ENCODE measurements at regions not wholly inside any gene's neighbourhood (a gene's known extent, or its start where the extent isn't known, plus 50 kb on each side); places are given as distances from the start of the nearest gene placed in this dataset.
"Not testable (repeated sequence)": the region's sequence is repeated elsewhere in the genome, so short reads cannot be mapped to it uniquely, and the experiment has no call there.

- DNase-seq, result no peak
Measured at GRCh38 chr17:77087650-77088454, 52.9 kb upstream of the SEC14L1 start.

GRCh38 chr17:77088455-77089123 lies 52.2 kb upstream of the SEC14L1 start:
- DNase-seq, result peak; percentile 93

GRCh38 chr17:77089124-77089490 lies 51.7 kb upstream of the SEC14L1 start:
- DNase-seq, result no peak

- DNase-seq, result not testable (repeated sequence)
Measured at GRCh38 chr17:77089949-77090348, 50.8 kb upstream of the SEC14L1 start.

- no peak for DNase-seq
Measured at GRCh38 chr17:77090476-77090875, 50.3 kb upstream of the SEC14L1 start.

All from NCI-H1694 treated with DMSO at 0.1 percent for 48 hours (cell line).